ENCODE measurements at regions not wholly inside any gene's neighbourhood (a gene's known extent, or its start where the extent isn't known, plus 50 kb on each side); places are given as distances from the start of the nearest gene placed in this dataset.

GRCh38 chr2:204089105-204089504 is 152.5 kb downstream of the ICOS start:
- no peak for DNase-seq (ENCODE audit: low read depth, low spot score)
- H3K4me3 ChIP-seq (ENCODE audit: low read length) = no peak overlapping the region

GRCh38 chr2:204089574-204089973 is 153.0 kb downstream of the ICOS start:
- no peak overlapping the region for H3K4me3 ChIP-seq (ENCODE audit: low read length)
- no peak for DNase-seq (ENCODE audit: low read depth, low spot score)

GRCh38 chr2:204090021-204090420 is 153.5 kb downstream of the ICOS start:
- DNase-seq (ENCODE audit: low read depth, low spot score) = no peak
- H3K4me3 ChIP-seq (ENCODE audit: low read length) = no peak overlapping the region

- H3K4me3 ChIP-seq (ENCODE audit: low read length) = no peak overlapping the region
- DNase-seq (ENCODE audit: low read depth, low spot score) = no peak
Observed at GRCh38 chr2:204104811-204105210, 168.2 kb downstream of the ICOS start.

- DNase-seq (ENCODE audit: low read depth, low spot score) = peak; percentile 59
- H3K4me3 ChIP-seq (ENCODE audit: low read length) = no peak overlapping the region
Observed at GRCh38 chr2:204108330-204108751, 171.8 kb downstream of the ICOS start.

GRCh38 chr2:204108781-204109295 is 172.3 kb downstream of the ICOS start:
- no peak overlapping the region for H3K4me3 ChIP-seq (ENCODE audit: low read length)
- no peak for DNase-seq (ENCODE audit: low read depth, low spot score)

- H3K4me3 ChIP-seq (ENCODE audit: low read length) = peak overlapping the region; percentile 32
- DNase-seq (ENCODE audit: low read depth, low spot score) = no peak
Observed at GRCh38 chr2:204109681-204110080, 173.1 kb downstream of the ICOS start.

GRCh38 chr2:204110338-204110741 is 173.8 kb downstream of the ICOS start:
- peak; percentile 86 for DNase-seq (ENCODE audit: low read depth, low spot score)
- H3K4me3 ChIP-seq (ENCODE audit: low read length) = peak overlapping the region; percentile 32

GRCh38 chr2:204110751-204111516 is 174.4 kb downstream of the ICOS start:
- H3K4me3 ChIP-seq (ENCODE audit: low read length) = peak overlapping the region; percentile 32
- DNase-seq (ENCODE audit: low read depth, low spot score) = no peak

- H3K4me3 ChIP-seq (ENCODE audit: low read length) = no peak overlapping the region
- no peak for DNase-seq (ENCODE audit: low read depth, low spot score)
Observed at GRCh38 chr2:204112084-204112770, 175.7 kb downstream of the ICOS start.

- no peak overlapping the region for H3K4me3 ChIP-seq (ENCODE audit: low read length)
- no peak for DNase-seq (ENCODE audit: low read depth, low spot score)
Observed at GRCh38 chr2:204114295-204115136, 178.0 kb downstream of the ICOS start.

- DNase-seq (ENCODE audit: low read depth, low spot score) = no peak
- H3K4me3 ChIP-seq (ENCODE audit: low read length) = no peak overlapping the region
Observed at GRCh38 chr2:204115137-204116056, 178.8 kb downstream of the ICOS start.

GRCh38 chr2:204116159-204116792 is 179.7 kb downstream of the ICOS start:
- no peak overlapping the region for H3K4me3 ChIP-seq (ENCODE audit: low read length)
- no peak for DNase-seq (ENCODE audit: low read depth, low spot score)

- no peak overlapping the region for H3K4me3 ChIP-seq (ENCODE audit: low read length)
- DNase-seq (ENCODE audit: low read depth, low spot score) = no peak
Observed at GRCh38 chr2:204122425-204122824, 185.9 kb downstream of the ICOS start.

- DNase-seq (ENCODE audit: low read depth, low spot score) = no peak
- H3K4me3 ChIP-seq (ENCODE audit: low read length) = no peak overlapping the region
Observed at GRCh38 chr2:204124140-204124750, 187.7 kb downstream of the ICOS start.

- H3K4me3 ChIP-seq (ENCODE audit: low read length) = no peak overlapping the region
- DNase-seq (ENCODE audit: low read depth, low spot score) = no peak
Observed at GRCh38 chr2:204126705-204127104, 190.1 kb downstream of the ICOS start.

GRCh38 chr2:204127238-204127637 is 190.7 kb downstream of the ICOS start:
- no peak overlapping the region for H3K4me3 ChIP-seq (ENCODE audit: low read length)
- no peak for DNase-seq (ENCODE audit: low read depth, low spot score)

Measured in Jurkat, Clone E6-1 (cell line).